Keratinocyte (primary cell): ENCODE measurements at regions not wholly inside any gene's neighbourhood (a gene's known extent, or its start where the extent isn't known, plus 50 kb on each side); places are given as distances from the start of the nearest gene placed in this dataset.

Experiments
- DNase-seq: peaks from one replicate; pipeline ENCODE4 v3.0.0-alpha.2; 2011; ENCODE audit warnings: low read depth, missing footprints, low spot score
- FAIRE-seq: peaks from 2 replicates; lab custom pipeline; 2011; peaks lifted over from hg19 to GRCh38; lab: Jason Lieb, UNC
- H2AFZ ChIP-seq: 2 replicates; pipeline ENCODE4 v1.6.0; 2012; ENCODE audit warnings: low read length, control low read depth, inconsistent platforms; ENCODE audit not compliant: control insufficient read depth
- H3K27ac ChIP-seq: 2 replicates; pipeline ENCODE4 v1.5.1; 2011; ENCODE audit warnings: low read length; ENCODE audit not compliant: control insufficient read depth, insufficient read depth
- H3K27me3 ChIP-seq: 3 replicates; pipeline ENCODE4 v1.6.0; 2011; ENCODE audit warnings: low read length; ENCODE audit not compliant: control insufficient read depth, insufficient read depth; ENCODE audit errors: extremely low read depth
- H3K36me3 ChIP-seq, 2 experiments: 2 replicates in 1 of 2; 3 replicates in 1 of 2; pipeline ENCODE4 v1.5.1; 2011; ENCODE audit warnings: low read length in 2 of 2, mild to moderate bottlenecking in 1 of 2; ENCODE audit not compliant: control insufficient read depth in 2 of 2, insufficient read depth in 2 of 2; ENCODE audit errors: extremely low read depth in 1 of 2
- H3K4me1 ChIP-seq: 3 replicates; pipeline ENCODE4 v1.5.1; 2011; ENCODE audit warnings: low read length; ENCODE audit not compliant: control insufficient read depth, insufficient read depth; ENCODE audit errors: extremely low read depth
- H3K4me2 ChIP-seq: 3 replicates; pipeline ENCODE4 v1.6.0; 2011; ENCODE audit warnings: low read depth, low read length; ENCODE audit not compliant: control insufficient read depth, insufficient read depth; ENCODE audit errors: extremely low read depth
- H3K4me3 ChIP-seq, 3 experiments: fragments of 200-600 bp in 1 of 3; sonication (generic) in 1 of 3; 2 replicates in 2 of 3; 3 replicates in 1 of 3; pipeline ENCODE4 v1.5.1; 2011 to 2016; ENCODE audit warnings: low read length in 3 of 3, mild to moderate bottlenecking in 3 of 3, control low read depth in 2 of 3, inconsistent platforms in 1 of 3, low read depth in 1 of 3, mixed read lengths in 1 of 3, mixed run types in 1 of 3, moderate library complexity in 1 of 3; ENCODE audit not compliant: control insufficient read depth in 2 of 3, insufficient read depth in 2 of 3; ENCODE audit errors: extremely low read depth in 1 of 3
- H3K79me2 ChIP-seq: 2 replicates; pipeline ENCODE4 v1.6.0; 2012; ENCODE audit warnings: low read length; ENCODE audit not compliant: control insufficient read depth, insufficient read depth
- H3K9ac ChIP-seq: 3 replicates; pipeline ENCODE4 v1.6.0; 2011; ENCODE audit warnings: low read length; ENCODE audit not compliant: control insufficient read depth, insufficient read depth; ENCODE audit errors: extremely low read depth
- H3K9me1 ChIP-seq: 3 replicates; pipeline ENCODE4 v1.6.0; 2011; ENCODE audit warnings: low read length; ENCODE audit not compliant: control insufficient read depth, insufficient read depth; ENCODE audit errors: extremely low read depth
- H3K9me3 ChIP-seq: 2 replicates; pipeline ENCODE4 v1.5.1; 2012; ENCODE audit warnings: low read depth, low read length; ENCODE audit not compliant: control insufficient read depth
- H4K20me1 ChIP-seq: 3 replicates; pipeline ENCODE4 v1.6.0; 2011; ENCODE audit warnings: low read length; ENCODE audit not compliant: control insufficient read depth, insufficient read depth; ENCODE audit errors: extremely low read depth
- CTCF ChIP-seq, 3 experiments: IDR thresholded peaks in 1 of 3; conservative IDR thresholded peaks in 1 of 3; optimal IDR thresholded peaks in 1 of 3; 2 replicates in 2 of 3; 3 replicates in 1 of 3; pipeline versions ENCODE3 to v1.5.1; 2011; ENCODE audit warnings: low read length in 3 of 3, mild to moderate bottlenecking in 3 of 3, moderate library complexity in 2 of 3, control low read depth in 1 of 3, inconsistent platforms in 1 of 3; ENCODE audit not compliant: insufficient read depth in 2 of 3; ENCODE audit errors: extremely low read depth in 1 of 3
- EZH2 ChIP-seq: IDR thresholded peaks from one replicate; pipeline ENCODE4 v1.6.1; 2012; ENCODE audit warnings: inconsistent platforms, mild to moderate bottlenecking, low read length, moderate library complexity
- dilution Hi-C: fragments of 300-500 bp; cut with MboI; formaldehyde crosslinking; loops from one replicate; pipeline ENCODE4 v1.7.0; 2020; ENCODE audit warnings: low sequenced_read_pairs; ENCODE audit not compliant: extremely low pct_ligation_motif_present

GRCh38 chr4:143023239-143023918, 161.3 kb upstream of the USP38 start:
- no peak overlapping the region for H3K27ac ChIP-seq
- dilution Hi-C loops = no loop called here
- no peaks in the 10 kb centered on the region for H3K36me3 ChIP-seq
- H3K79me2 ChIP-seq = no peaks in the 10 kb centered on the region
- H3K4me3 ChIP-seq = no peak overlapping the region
- DNase-seq (no peak), FAIRE-seq (no peak)
- no peak for TF ChIP-seq CTCF (optimal IDR thresholded peaks at IDR 0.05 in 1 of 3, IDR thresholded peaks at IDR 0.05 in 1 of 3, conservative IDR thresholded peaks at IDR 0.05 in 1 of 3; ENCODE audit: extremely low read depth in 1 of 3, insufficient read depth in 2 of 3, low read length in 3 of 3)
- no peak for TF ChIP-seq EZH2
- no peak overlapping the region for H3K4me2 ChIP-seq
- no peaks in the 10 kb centered on the region for H3K4me1 ChIP-seq
- no peaks in the 10 kb centered on the region for H3K27me3 ChIP-seq
- H4K20me1 ChIP-seq = no peaks in the 10 kb centered on the region
- H3K9ac ChIP-seq = no peak overlapping the region
- H2AFZ ChIP-seq = no peak overlapping the region
- no peaks in the 10 kb centered on the region for H3K9me3 ChIP-seq
- no peaks in the 10 kb centered on the region for H3K9me1 ChIP-seq

- H3K4me3 ChIP-seq = no peak overlapping the region
- H4K20me1 ChIP-seq = no peaks in the 10 kb centered on the region
- H3K36me3 ChIP-seq = no peaks in the 10 kb centered on the region
- H3K4me2 ChIP-seq = no peak overlapping the region
- no peak for DNase-seq
- no peaks in the 10 kb centered on the region for H3K9me3 ChIP-seq
- no peaks in the 10 kb centered on the region for H3K79me2 ChIP-seq
- H2AFZ ChIP-seq = no peak overlapping the region
- no peak overlapping the region for H3K27ac ChIP-seq
- no peaks in the 10 kb centered on the region for H3K27me3 ChIP-seq
- no peak for FAIRE-seq
- no peak overlapping the region for H3K9ac ChIP-seq
- no peaks in the 10 kb centered on the region for H3K4me1 ChIP-seq
- dilution Hi-C loops = no loop called here
- no peaks in the 10 kb centered on the region for H3K9me1 ChIP-seq
- TF ChIP-seq EZH2 = no peak
Observed at GRCh38 chr4:143025081-143025704, 159.5 kb upstream of the USP38 start.
